Ammon's horn (tissue), 1 donor: ENCODE measurements at regions not wholly inside any gene's neighbourhood (a gene's known extent, or its start where the extent isn't known, plus 50 kb on each side); places are given as distances from the start of the nearest gene placed in this dataset.
"Not testable (repeated sequence)": the region's sequence is repeated elsewhere in the genome, so short reads cannot be mapped to it uniquely, and the experiment has no call there.

Experiments
- DNase-seq: peaks from one replicate; pipeline ENCODE4 v3.0.0-alpha.2; 2016; ENCODE audit warnings: low spot score

GRCh38 chr3:14252321-14253021 is 73.9 kb downstream of the LSM3 start:
- no peak for DNase-seq

- no peak for DNase-seq
These were observed 74.5 kb downstream of the LSM3 start for GRCh38 chr3:14253022-14253706.

GRCh38 chr3:14253707-14254382 is 75.2 kb downstream of the LSM3 start:
- no peak for DNase-seq

DNA sequence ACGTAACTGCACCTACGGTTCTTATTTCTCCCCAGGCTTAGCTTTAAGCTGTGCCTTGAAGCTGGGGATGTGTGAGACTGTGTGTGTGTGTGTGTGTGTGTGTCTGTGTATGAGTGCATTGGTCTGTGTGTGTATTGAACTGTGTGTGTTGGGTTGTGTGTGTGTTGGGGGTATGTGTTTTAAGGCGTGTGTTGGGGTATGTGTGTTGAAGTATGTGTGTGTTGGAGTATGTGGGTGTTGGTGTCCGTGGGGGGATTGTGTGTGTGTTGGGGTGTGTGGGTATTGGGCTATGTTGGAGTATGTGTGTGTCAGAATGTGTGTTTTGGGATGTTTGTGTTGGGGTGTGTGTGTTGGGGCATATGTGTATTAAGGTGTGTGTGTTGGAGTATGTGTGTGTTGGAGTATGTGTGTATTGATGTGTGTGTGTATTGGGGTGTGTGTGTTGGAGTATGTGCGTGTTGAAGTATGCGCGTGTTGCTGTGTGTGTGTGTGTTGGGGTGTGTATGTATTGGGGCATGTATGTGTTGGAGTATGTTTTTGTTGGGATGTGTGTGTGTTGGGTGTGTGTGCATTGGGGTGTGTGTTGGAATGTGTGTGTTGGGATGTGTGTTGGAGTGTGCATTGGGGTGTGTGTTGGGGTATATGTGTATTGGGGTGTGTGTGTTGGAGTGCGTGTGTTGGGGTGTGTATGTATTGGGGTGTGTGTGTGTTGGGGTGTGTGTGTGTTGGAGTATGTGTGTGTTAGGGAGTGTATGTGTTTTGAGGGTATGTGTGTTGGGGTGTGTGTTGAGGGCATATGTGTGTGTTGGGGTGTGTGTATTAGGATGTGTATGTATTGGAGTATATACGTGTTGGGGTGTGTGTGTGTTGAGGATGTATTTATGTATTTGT is 76.4 kb downstream of the LSM3 start:
- no peak for DNase-seq

DNA sequence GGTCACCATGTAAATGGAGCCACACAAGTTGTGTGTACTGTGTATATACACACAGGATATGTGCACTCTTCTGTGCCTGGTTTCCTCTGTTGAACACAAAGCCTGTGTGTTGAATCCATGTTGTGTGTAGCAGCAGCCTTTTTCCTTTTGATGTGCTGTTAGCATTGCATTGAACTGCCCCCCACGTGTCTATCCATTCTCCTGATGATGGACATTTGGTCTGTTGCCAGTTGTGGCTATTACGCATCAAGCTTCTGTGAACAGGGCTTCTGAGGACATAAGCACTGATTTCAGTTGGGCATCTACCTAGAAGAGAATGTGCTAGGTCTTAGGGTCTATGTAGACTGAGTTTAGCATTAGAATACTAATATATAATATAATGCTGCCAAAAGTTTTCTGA is 77.4 kb downstream of the LSM3 start:
- no peak for DNase-seq

- no peak for DNase-seq
These were observed 78.1 kb downstream of the LSM3 start for GRCh38 chr3:14256561-14257342.

DNA sequence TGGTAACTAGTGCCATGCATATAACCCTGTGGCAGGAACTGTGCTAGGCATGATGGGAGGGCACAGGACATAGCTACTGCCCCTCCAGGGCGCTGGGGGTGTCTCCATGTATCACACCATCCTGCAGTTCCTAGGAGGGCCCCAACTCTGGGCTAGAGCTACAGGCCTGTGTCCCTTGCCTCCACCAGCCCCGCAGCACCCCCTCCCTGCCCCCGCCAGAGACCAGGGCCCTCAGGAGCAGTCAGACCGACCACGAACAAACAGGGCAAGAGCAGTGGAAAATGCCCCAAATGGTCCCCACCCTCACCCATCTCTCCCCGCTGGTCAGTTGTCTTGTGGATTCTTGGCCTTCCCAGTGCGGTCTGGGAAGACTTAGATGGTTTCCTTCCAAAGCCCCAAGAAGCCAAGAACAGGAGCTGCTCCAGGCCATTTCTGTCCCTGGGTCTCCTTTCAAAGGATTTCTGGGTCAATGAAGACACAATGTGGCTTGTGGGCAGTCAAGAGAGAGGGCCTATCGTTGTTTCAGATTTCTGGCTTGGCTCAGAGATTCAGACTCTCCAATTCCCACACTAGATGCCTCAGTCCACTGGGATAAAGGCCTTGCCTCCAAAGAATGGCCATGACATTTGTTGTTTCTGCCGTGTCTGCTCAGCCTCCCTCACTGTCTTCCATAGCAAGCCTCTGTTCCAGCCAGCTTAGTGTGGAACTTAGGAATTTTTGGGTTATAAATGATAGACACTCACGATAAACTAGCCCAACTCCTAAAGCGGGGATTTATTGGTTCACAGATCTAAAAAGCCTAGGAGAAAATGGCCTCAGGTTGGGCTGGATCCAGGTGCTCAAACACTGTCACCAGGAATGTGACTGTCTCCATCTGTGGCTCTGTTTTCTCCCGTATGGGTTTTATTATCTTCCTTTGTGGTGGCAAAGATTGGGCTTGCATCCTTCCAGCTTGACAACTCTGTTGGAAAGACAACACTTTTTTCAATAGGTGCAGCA is 80.6 kb downstream of the LSM3 start:
- no peak for DNase-seq

GRCh38 chr3:14260463-14260862 is 81.8 kb downstream of the LSM3 start:
- no peak for DNase-seq

DNA sequence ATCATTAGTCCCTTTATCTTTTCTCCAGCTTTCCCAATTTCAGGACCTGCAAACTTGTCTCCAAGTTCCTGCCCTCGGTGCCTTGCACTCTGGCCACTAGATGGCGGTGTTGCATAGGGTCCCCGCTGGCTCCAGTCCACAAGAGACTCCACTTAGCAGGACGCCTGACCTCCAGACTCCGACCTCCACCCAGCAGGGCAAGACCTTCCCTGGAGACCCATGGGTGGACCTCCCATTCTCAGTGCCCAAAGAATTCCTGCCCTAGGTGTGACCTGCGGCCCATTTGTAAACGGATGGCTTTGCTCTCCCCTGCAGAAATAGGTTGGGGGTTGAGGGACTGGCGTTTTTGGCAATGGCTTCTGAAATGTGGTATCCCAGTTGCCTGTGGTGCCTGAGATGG is 82.6 kb downstream of the LSM3 start:
- DNase-seq, result peak; percentile 91

DNA sequence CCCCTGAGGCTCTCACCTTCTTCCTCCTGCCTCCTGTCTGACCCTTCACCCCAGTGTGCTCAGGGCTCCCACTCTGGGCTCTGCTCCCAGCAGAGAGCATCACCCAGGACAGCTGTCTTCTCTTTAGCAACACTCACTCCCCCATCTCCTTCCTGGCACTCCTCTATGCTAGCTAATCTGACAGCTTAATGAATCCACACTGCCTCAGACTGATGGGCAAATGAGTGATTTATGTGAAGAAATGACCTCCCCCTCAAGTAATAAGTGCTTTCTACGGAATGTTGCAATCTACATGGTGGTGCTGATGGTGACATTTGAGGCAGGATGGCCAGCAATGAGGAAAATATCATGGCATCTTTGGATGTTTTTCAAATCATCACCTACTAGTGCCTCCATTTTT is 83.6 kb downstream of the LSM3 start:
- no peak for DNase-seq

- no peak for DNase-seq
These were observed 84.2 kb downstream of the LSM3 start for GRCh38 chr3:14262867-14263266.

GRCh38 chr3:14263317-14264005 is 84.8 kb downstream of the LSM3 start:
- no peak for DNase-seq

GRCh38 chr3:14265246-14265962 is 86.8 kb downstream of the LSM3 start:
- DNase-seq, result no peak

- peak; percentile 78 for DNase-seq
These were observed 87.7 kb downstream of the LSM3 start for GRCh38 chr3:14266361-14266760.

DNA sequence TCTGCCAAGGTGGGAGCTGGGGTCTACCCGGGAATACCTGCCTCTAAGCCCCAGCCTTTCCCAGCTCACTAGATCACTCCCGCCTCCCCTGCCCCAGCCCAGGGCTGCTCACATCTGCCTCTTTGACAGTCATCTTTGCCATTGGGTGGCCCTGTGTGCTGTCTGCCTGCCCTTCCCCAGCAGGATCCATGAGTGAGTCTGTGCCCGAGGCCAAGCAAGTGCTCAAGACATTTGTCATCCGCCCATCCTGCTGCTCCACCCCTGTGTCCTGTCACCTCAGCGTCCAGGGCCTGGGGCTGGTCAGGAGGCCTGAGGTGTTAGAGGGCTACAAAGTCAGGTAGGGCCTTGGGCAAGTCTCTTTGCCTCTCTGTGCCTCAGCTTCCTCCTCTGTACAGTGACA is 89.4 kb downstream of the LSM3 start:
- no peak for DNase-seq

DNA sequence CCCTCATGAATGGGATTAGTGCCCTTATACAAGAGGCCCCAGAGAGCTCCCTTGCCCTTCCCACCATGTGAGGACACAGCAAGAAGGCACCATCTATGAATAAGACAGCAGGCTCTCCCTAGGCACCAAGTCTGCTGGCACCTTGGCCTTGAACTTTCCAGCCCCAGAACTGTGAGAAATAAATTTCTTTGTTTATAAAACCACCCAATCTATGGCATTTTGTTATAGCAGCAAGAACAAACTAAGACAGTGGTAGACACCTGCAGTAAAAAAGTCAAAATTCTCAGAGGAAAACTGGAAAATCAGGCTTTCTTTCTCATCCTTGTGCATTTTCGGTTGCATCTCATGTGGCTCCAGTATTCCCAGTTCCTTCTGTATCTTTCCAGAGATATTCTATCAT is 90.3 kb downstream of the LSM3 start:
- no peak for DNase-seq

- not testable (repeated sequence) for DNase-seq
These were observed 93.7 kb downstream of the LSM3 start for GRCh38 chr3:14272041-14272958.
